AG08395 (cell line): ENCODE measurements at regions not wholly inside any gene's neighbourhood (a gene's known extent, or its start where the extent isn't known, plus 50 kb on each side); places are given as distances from the start of the nearest gene placed in this dataset.
"Not testable (repeated sequence)": the region's sequence is repeated elsewhere in the genome, so short reads cannot be mapped to it uniquely, and the experiment has no call there.

Source experiments
- DNase-seq: peaks from one replicate; pipeline ENCODE4 v3.0.0; 2012; ENCODE audit warnings: mixed read lengths, low spot score

DNA sequence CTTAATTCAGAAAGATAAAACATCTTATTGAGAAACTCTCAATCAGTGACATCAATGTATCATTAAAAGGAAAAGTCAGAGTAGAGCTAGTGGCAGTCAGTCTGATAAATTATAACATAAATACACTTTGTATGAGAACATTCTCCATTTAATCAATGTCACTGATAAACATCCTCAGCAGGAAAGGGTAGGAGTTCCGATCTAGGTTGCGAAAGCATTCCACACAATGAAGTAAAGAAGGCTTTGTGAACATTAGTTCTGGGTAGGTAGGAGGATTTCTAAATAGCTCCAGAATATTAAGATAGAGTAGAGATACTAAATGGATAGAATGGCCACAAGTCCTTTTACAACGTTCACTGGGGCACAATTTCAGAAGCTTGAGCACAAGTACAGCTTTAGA, 179.7 kb upstream of the MALRD1 start:
- no peak for DNase-seq

DNA sequence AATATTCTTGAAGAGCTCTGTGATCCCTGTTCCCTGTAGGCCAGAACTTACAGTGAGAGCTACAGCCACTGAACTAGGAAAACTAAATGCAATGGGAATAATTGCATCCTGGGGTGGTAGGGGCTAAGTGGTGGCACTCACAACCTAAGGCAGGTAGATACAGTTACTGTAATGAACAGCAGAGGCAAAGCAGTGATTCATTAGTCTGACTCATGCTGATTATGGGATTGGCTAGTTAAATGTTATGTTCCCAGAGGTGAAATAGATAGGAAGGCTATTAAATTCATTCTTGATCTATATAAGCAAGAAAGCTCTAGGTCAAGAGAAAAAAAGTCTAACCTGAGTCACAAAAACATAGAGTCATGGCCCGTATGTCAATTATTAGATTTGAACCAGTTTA, 173.1 kb upstream of the MALRD1 start:
- no peak for DNase-seq

DNA sequence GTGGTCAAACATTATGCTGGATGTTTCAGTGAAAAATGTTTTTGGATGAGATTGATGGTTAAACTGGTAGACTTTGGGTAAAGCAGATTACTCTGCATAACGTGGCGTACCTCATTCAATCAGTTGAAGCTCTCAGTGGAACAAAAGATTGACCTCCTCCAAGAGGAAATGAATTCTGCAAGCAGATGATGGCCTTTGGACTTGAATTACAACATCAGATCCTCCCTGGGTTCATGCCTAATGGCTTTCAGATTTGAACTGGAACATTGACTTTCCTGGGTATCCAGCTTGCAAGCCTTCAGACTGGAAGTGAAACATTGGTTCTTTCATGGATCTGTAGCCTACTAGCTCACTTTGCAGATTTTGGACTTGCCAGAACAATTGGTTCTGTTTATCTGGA, 169.3 kb upstream of the MALRD1 start:
- DNase-seq: no peak

DNA sequence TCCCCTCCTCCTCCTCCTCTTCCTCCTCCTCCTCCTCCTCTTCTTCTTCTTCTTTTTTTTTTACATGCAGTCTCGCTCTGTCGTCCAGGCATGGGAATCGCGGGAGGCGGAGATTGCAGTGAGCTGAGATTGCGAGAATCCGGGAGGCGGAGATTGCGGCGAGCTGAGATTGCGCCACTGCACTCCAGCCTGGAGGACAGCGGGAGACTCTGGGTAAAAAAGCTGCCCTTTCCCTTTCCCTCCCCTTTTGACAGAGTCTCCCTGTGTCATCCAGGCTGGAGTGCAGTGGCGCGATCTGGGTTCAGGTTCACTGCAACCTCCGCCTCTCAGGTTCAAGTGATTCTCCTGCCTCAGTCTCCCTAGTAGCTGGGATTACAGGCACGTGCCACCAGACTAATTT, 168.1 kb upstream of the MALRD1 start:
- no peak for DNase-seq

DNA sequence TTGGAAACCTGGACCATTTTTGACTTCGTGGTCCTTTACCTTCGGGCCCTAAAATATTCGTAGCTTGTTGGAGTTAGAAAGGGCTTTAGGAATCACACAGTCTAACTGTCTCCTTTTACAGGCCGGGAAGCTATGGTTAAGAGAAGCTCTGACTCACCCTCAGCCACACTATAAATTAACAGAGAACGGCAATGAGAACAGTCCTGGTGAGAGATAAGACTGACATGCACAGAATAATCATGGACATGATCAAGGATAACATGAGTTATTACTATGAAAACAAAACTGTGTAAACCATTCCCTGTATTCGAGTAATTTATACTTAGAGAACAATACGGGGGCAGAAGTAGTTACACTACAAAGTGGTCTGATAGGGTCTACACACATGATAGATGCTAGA, 162.5 kb upstream of the MALRD1 start:
- DNase-seq: no peak

DNA sequence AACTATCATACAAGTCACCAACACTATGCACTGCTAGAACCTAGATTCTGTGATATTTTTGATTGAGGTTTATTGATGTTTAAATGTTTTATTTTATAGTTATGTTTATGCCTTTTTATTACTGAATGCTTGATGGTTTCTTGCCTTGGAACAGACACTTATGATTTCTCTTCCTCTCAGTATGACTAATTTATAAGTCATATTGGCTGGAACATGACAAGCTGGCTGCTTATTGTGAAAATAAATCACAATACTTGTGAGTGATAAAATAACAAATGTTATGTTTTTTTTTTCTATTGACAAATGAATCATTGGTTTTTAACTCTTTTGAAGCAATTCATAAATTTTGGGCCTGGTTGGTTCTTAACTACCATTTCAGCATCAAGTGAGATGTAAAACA, 142.0 kb upstream of the MALRD1 start:
- DNase-seq: no peak

DNA sequence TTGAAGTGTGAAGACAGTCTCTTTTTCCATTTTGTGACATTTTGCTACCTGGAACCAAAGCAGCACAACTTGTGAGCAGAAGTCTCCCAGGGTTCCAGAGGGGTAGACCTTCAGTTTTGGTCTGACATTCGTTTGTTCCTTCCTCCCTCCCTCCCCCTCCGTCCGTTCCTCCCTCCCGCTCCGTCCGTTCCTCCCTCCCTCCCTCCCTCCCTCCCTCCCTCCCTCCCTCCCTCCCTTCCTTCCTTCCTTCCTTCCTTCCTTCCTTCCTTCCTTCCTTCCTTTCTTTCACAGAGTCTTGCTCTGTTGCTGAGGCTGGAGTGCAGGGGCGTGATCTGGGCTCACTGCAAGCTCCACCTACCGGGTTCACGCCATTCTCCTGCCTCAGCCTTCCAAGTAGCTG, 131.2 kb upstream of the MALRD1 start:
- DNase-seq: not testable (repeated sequence)

DNA sequence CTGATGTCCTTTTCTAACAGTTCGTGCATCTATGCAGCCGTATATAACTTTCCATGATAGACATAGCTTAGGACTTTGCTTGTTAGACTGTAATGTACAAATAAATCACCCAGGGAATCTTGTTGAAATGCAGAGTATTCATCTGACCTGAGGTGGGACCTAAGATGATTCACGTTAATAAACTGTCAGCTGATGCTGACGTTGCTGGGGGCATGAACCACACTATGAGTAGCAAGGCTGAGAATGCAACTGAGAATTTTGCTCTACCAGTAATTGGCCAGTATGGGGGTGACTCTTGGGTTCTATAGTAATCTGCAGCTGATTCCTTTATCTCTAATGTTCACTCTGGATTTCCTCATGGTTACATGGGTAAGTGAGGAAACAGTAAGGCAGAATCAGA, 130.1 kb upstream of the MALRD1 start:
- no peak for DNase-seq

DNA sequence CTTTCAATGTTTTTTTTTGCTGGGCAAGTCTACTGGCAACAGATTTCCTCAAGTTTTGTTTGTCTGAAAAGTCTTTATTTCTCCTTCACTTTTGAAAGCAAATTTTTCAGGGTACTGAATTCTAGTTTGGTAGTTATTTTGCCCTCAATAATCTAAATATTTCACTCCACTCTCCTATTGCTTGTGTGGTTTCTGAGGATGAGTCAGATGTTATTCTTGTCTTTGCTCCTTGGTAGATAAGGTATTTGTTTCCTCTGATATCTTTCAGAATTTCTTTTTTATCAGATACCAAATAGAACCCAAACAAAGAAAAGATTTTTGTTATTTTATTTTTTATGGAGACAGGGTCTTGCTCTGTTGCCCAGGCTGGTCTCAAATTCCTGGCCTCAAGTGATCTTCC, 99.2 kb upstream of the MALRD1 start:
- no peak for DNase-seq

DNA sequence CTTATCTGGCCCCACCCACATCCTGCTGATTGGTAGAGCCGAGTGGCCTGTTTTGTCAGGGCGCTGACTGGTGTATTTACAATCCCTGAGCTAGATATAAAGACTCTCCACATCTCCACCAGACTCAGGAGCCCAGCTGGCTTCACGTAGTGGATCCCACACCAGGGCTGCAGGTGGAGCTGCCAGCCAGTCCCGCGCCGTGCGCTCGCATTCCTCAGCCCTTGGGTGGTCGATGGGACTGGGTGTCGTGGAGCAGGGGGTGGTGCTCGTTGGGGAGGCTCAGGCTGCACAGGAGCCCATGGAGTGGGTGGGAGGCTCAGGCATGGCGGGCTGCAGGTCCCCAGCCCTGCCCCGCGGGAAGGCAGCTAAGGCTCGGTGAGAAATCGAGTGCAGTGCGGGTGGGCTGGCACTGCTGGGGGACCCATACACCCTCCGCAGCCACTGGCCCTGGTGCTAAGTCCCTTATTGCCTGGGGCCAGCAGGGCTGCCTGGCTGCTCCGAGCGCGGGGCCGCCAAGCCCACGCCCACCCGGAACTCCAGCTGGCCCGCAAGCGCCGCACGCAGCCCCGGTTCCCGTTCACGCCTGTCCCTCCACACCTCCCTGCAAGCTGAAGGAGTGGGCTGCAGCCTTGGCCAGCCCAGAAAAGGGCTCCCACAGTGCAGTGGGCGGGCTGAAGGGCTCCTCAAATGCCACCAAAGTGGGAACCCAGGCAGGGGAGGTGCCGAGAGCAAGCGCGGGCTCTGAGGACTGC, 97.4 kb upstream of the MALRD1 start:
- not testable (repeated sequence) for DNase-seq

DNA sequence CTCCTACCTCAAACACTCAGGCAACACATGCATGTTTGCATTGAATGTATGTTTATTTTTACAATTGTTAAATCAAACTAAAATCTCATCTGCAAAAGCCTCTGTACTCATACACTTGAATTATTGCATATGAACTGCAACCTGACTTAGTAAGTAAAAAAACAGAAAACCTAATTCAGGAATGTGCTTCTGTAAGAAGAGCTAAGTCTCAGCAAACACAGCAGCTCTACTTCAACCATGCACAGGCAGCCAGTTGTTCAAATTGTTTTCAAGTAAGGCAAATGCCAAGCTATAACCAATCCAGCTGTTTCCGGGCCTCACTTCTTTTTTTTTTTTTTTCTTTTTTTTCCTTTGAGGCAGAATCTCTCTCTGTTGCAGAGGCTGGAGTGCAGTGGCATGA, 93.5 kb upstream of the MALRD1 start:
- no peak for DNase-seq

DNA sequence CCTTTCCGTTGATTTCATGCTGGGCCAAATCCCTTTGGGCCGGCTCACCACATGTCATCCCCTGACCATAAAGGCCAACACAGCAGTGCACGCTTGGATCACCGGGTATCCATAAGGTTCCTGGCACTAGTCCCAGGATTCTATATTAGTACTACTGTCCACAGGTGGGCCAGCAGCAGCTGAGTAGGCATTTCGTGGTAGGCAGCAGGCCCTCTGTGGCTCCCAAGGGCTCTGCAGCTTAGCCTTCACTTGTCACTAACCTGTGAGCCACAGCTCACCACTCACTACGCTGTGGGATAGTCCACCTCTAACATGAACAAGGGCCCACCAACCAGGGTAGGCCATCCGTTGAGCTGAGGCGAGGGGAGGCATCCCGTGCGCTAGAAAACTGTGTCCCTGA, 89.2 kb upstream of the MALRD1 start:
- no peak for DNase-seq

DNA sequence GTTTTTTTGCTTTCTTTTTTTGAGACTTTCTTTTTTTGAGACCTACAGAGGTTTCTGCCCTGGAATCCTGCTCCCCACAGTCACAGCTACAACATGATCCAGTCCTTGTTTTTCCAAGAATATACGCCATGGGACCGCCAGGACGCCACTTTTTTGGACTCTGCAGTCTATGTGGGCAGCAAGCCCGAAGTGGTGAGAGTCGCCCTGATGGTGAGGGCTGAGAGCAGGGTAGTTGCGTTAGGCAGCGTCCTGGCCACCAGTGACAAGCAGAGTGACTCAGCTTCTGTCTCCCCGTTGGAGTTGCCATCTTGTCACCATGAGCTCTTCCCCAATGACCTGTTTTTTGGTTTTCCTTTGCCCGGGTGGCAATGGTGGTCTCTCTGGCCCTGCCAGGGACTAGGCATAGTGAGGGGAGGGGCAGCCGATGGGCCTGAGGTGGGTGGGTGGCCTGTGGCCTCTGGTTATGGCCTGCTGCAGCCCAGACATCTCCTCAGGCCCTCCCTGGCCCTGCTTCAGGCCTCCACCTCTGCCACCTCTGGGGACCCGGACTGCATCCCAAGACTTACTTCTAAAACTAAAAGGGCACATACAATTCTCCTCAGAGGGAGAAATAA, 88.0 kb upstream of the MALRD1 start:
- DNase-seq: no peak

DNA sequence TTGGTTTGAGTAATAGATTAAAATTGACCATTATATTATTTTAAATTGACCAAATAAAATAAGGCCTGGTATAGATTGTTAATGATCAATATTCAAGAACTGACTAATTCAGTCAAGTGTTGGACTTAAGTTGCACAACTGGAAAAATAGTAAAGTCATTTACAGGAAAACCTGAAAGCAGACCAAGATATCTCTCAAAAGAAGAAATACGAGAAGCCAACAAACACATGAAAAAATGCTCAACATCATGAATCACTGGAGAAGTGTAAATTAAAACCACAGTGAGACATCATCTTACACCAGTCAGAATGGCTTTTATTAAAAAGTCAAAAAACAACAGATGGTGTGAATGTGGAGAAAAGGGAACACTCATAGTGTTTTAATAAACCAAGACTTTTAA, 80.4 kb upstream of the MALRD1 start:
- DNase-seq: no peak

DNA sequence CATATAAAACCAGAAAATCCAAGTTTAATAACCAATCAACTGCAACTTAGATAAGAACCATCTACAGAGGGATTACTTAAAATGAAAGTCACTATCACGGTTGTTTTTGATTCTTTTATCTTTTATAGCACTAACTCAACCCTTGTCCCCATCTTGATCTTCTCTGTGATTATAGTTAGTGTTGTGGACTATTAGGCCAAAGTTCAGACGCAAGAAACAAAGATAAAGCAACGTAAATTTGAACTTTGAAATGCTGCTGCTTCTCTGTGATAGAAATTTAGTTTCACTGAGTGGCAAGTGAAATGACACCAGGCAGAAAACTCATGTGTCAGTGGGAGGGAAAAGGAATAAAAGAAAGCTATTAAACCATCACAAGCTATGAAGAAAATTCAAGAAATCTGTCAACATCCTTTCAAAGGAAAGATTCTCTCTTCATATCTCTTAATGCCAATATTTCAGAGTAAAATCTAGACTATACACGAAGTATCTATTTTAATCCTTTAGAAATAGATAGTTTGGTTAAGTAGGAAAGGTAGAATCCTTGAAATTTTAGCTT, 71.8 kb upstream of the MALRD1 start:
- DNase-seq: no peak

DNA sequence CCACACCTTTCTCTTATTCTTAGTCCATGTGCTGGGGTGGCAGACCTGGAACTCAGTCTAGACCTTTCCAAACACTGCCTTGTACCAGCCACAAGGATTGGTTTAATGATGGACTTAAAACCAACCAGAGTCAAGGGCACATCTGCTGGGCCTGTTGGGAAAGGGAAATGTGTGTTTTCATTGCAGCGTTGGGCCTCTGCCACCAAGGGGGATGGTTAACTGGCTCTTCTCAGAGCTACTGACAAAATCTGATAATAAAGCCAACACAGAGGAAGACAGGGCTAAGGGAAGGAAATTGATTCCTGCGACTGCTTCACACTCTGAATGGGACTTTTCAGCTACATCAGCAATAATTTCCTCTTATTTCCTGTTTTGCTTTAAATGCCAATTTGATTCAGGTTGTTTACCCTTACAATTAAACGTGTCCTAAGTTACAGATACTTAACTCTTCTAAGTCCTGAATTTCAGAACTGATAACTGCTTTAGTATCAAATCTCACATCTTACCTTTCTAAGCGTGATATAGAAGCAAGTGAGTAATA, 68.4 kb upstream of the MALRD1 start:
- no peak for DNase-seq

DNA sequence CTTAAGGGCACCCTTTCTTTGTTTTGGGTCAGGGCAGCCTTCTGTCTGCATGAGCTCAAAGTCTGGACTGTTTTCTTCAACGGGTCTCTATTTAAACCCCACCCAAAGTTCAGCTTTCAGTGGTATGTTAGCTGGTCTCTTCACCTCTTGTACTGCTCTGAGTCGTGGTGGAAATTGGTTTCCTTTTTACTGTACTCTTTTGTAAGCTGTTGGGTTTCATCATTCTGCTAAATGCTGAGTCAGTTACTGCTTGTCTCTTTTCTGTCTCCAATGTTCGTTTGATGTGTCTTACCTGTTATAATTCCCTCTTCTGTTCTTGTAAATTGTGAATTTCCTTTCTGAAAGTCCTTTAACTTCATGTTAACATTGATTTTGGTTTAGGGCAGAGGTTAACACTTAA, 64.1 kb upstream of the MALRD1 start:
- DNase-seq: no peak

DNA sequence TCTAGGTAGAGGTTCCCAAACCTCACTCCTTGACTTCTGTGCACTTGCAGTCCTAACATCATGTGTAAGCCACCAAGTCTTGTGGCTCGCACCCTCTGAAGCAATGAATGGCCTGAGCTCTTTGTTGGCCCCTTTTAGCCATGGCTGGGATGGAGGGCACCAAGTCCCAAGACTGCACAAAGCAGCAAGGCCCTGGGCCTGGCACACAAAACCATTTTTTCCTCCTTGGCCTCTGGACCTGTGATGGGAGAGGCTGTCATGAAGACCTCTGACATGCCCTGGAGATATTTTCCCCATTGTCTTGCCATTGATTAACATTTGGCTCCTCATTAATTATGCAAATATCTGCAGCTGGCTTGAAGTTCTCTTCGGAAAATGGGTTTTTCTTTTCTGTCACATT, 60.3 kb upstream of the MALRD1 start:
- DNase-seq: no peak
